22Rv1 (cell line): ENCODE measurements at regions not wholly inside any gene's neighbourhood (a gene's known extent, or its start where the extent isn't known, plus 50 kb on each side); places are given as distances from the start of the nearest gene placed in this dataset.

Experiments used
- ZFX ChIP-seq: fragments of 450-650 bp; IDR thresholded peaks from 2 replicates; pipeline ENCODE4 v1.6.1; 2017; ENCODE audit warnings: antibody characterized with exemption, borderline replicate concordance
- TF ChIP-seq, protein P1 (sequence below): fragments of 450-650 bp; IDR thresholded peaks from 2 replicates; pipeline ENCODE4 v1.5.1; 2017; ENCODE audit warnings: mild to moderate bottlenecking

DNA sequence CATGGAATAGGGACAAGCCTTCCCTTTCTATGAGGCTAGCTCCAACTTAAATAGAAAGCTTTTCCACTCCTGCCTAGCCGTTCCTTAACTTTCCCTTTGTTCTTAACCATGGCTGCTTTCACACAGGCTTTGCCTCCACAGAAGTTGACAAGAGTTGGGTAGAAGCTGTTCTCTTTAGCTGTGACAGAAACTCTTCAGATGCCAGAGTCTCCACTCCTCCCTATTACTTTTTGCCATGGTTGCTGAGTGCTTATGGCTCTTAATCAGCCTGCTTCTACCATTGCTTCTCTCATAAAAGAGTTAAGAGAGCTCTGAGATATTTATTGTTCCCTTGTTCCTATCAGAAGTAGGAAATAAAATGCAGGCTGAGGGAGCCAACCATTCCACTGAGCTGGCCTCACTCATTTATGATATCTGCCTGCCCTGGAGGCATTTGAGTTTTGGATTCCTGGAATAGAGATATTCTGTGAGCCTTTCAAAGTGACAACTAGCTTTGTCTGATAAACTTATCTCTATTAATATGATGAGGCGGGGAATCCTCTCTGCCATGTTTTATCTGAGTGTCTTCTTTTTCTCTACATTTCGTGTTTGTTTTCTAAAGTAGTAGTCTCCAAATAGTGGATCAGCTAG lies 162.6 kb downstream of the DMAC1 start:
- TF ChIP-seq, protein P1, sequence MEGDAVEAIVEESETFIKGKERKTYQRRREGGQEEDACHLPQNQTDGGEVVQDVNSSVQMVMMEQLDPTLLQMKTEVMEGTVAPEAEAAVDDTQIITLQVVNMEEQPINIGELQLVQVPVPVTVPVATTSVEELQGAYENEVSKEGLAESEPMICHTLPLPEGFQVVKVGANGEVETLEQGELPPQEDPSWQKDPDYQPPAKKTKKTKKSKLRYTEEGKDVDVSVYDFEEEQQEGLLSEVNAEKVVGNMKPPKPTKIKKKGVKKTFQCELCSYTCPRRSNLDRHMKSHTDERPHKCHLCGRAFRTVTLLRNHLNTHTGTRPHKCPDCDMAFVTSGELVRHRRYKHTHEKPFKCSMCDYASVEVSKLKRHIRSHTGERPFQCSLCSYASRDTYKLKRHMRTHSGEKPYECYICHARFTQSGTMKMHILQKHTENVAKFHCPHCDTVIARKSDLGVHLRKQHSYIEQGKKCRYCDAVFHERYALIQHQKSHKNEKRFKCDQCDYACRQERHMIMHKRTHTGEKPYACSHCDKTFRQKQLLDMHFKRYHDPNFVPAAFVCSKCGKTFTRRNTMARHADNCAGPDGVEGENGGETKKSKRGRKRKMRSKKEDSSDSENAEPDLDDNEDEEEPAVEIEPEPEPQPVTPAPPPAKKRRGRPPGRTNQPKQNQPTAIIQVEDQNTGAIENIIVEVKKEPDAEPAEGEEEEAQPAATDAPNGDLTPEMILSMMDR, result no peak
- no peak for TF ChIP-seq ZFX
